Endothelial cell (in vitro differentiated cells): ENCODE measurements at regions not wholly inside any gene's neighbourhood (a gene's known extent, or its start where the extent isn't known, plus 50 kb on each side); places are given as distances from the start of the nearest gene placed in this dataset.

ENCODE experiments used
- DNase-seq: peaks from one replicate; pipeline ENCODE4 v3.0.0; 2021; ENCODE audit warnings: low spot score
- H3K27ac Mint-ChIP-seq: one replicate; pipeline ENCODE4 v1.8.0; 2021; ENCODE audit warnings: mixed read lengths, inconsistent platforms; ENCODE audit not compliant: unreplicated experiment
- H3K27me3 Mint-ChIP-seq: one replicate; pipeline ENCODE4 v1.8.0; 2021; ENCODE audit warnings: mild to moderate bottlenecking, moderate library complexity, mixed read lengths, inconsistent platforms; ENCODE audit not compliant: unreplicated experiment
- H3K36me3 Mint-ChIP-seq: one replicate; pipeline ENCODE4 v1.8.0; 2021; ENCODE audit warnings: mild to moderate bottlenecking, low read depth, mixed read lengths, inconsistent platforms; ENCODE audit not compliant: unreplicated experiment
- H3K4me1 Mint-ChIP-seq: one replicate; pipeline ENCODE4 v1.8.0; 2021; ENCODE audit warnings: mild to moderate bottlenecking, mixed read lengths, inconsistent platforms; ENCODE audit not compliant: unreplicated experiment
- H3K4me3 Mint-ChIP-seq: one replicate; pipeline ENCODE4 v1.8.0; 2021; ENCODE audit warnings: mild to moderate bottlenecking, mixed read lengths, inconsistent platforms; ENCODE audit not compliant: unreplicated experiment
- H3K9me3 Mint-ChIP-seq: one replicate; pipeline ENCODE4 v1.8.0; 2021; ENCODE audit warnings: mixed read lengths, inconsistent platforms; ENCODE audit not compliant: unreplicated experiment
- CTCF ChIP-seq: fragments of 200-600 bp; sonication (generic); IDR thresholded peaks from one replicate; pipeline ENCODE4 v1.5.0; 2021; ENCODE audit warnings: antibody characterized with exemption; ENCODE audit not compliant: unreplicated experiment

- H3K9me3 Mint-ChIP-seq: no peaks in the 10 kb centered on the region
- no peaks in the 10 kb centered on the region for H3K4me1 Mint-ChIP-seq
- peaks cover 22% of the 10 kb centered on the region for H3K27me3 Mint-ChIP-seq
- TF ChIP-seq CTCF: no peak
- H3K36me3 Mint-ChIP-seq: peaks cover 5% of the 10 kb centered on the region
- no peak overlapping the region for H3K4me3 Mint-ChIP-seq
- no peak overlapping the region for H3K27ac Mint-ChIP-seq
- no peak for DNase-seq
Measured at GRCh38 chr6:170163405-170164170, 127.3 kb downstream of the DLL1 start.

GRCh38 chr6:170162775-170163404, 128.0 kb downstream of the DLL1 start:
- Mint-ChIP-seq H3K4me3 (no peak overlapping the region), H3K4me1 (no peaks in the 10 kb centered on the region), H3K27me3 (peaks cover 17% of the 10 kb centered on the region), H3K9me3 (no peaks in the 10 kb centered on the region), H3K36me3 (no peaks in the 10 kb centered on the region), H3K27ac (no peak overlapping the region)
- TF ChIP-seq CTCF: no peak
- DNase-seq: no peak

GRCh38 chr6:170162011-170162774, 128.7 kb downstream of the DLL1 start:
- no peak for TF ChIP-seq CTCF
- Mint-ChIP-seq H3K9me3 (no peaks in the 10 kb centered on the region), H3K4me1 (no peaks in the 10 kb centered on the region), H3K36me3 (no peaks in the 10 kb centered on the region), H3K27me3 (peaks cover 19% of the 10 kb centered on the region), H3K4me3 (no peak overlapping the region), H3K27ac (no peak overlapping the region)
- DNase-seq: no peak

GRCh38 chr6:170160628-170161611, 130.0 kb downstream of the DLL1 start:
- Mint-ChIP-seq H3K27ac (no peak overlapping the region), H3K4me3 (no peak overlapping the region), H3K9me3 (no peaks in the 10 kb centered on the region), H3K27me3 (peaks cover 15% of the 10 kb centered on the region), H3K4me1 (no peaks in the 10 kb centered on the region), H3K36me3 (no peaks in the 10 kb centered on the region)
- TF ChIP-seq CTCF: no peak
- no peak for DNase-seq
